Glomerular visceral epithelial cell (primary cell): ENCODE measurements at regions not wholly inside any gene's neighbourhood (a gene's known extent, or its start where the extent isn't known, plus 50 kb on each side); places are given as distances from the start of the nearest gene placed in this dataset.
A peak's percentile ranks its signal among the peaks of the same experiment; 100 is the strongest.
"Not testable (repeated sequence)": the region's sequence is repeated elsewhere in the genome, so short reads cannot be mapped to it uniquely, and the experiment has no call there.

ENCODE experiments used
- DNase-seq: peaks from one replicate; pipeline ENCODE4 v3.0.0-alpha.2; 2016; ENCODE audit errors: extremely low spot score

DNA sequence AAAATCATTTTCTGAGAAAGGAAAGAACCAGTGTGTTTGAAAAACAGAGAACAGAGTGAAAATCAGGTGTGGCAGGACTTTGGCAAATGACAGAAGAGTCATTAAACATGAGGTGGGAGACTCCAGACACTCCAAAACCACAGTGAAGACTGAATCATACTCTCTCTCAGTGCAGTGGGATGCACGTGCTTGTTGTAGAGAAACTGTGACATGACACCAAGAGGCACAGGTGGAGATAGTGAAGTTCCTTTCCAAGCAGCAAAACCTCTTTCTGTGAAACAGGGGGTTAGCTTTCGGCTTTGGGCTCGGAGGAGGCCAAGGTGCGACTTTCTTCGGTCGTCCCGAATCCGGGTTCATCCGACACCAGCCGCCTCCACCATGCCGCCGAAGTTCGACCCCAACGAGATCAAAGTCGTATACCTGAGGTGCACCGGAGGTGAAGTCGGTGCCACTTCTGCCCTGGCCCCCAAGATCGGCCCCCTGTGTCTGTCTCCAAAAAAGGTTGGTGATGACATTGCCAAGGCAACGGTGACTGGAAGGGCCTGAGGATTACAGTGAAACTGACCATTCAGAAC lies 599.0 kb downstream of the DOK5 start:
- DNase-seq: not testable (repeated sequence)

DNA sequence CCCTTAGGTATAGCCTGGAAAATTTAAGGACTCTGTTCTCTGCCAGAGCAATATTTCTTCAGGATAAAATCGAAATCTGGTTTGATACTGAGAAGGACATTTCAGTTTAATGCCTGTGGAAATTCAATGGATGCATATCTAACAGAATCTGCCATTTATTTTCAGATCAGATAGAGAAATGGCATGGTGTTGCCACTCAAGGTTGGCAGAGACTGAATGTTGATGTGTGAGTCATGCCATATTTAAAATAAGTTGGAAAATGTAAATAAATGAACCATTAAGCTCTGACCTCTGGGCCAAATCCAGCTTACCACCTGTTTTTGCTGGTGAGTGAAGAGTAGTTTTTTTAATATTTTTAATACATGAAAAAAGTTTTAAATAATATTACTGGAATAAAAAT lies 594.6 kb downstream of the DOK5 start:
- no peak for DNase-seq

DNA sequence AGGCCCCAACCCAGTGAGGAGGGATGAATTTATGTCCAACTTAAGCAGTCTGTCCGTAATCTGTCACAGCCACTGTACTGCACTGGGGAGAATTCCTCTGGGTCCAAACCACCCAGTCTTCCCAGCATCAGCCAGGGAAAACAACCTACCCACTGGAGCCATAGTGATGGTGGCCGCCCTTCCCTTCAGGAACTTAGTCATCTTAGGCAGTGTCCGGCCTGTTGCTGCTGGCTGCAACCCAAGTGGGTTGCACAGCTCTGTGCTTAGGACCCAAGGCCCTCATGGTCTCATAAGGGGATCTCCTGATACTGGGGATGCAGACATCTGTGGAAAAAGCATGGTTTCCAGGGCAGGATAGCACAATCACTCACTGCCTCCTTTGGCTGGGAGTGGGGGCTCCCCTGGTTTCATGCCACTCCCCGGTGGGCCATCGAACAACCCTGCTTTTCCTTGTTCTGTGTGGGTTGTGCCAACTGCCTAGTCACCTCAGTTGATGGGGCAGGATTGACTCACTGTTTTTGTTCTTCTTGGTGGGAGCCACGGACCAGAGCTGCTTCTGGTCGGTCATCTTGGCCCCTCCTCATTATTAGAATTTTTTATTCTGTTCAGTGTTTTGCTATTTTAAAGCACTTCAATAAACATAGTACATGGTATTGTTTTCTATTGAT lies 591.9 kb downstream of the DOK5 start:
- no peak for DNase-seq

DNA sequence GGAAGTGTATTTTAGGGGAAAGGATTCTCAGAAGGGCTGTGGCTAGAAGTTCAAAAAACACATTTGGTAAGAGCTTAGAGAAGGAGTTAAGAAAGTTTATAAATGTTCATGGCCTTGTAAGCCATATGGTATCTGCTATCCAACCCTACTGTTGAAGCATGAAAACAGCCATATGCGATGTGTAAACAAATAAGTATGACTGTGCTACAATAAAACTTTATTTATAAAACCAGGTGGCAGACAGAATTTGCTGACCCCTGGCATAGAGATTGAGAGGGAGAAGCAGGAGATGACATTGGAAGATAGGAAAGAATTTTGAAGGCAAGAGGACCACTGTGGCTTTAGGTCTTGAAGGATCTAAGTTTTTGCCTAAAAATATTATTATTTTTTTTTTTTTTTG lies 583.5 kb downstream of the DOK5 start:
- no peak for DNase-seq

DNA sequence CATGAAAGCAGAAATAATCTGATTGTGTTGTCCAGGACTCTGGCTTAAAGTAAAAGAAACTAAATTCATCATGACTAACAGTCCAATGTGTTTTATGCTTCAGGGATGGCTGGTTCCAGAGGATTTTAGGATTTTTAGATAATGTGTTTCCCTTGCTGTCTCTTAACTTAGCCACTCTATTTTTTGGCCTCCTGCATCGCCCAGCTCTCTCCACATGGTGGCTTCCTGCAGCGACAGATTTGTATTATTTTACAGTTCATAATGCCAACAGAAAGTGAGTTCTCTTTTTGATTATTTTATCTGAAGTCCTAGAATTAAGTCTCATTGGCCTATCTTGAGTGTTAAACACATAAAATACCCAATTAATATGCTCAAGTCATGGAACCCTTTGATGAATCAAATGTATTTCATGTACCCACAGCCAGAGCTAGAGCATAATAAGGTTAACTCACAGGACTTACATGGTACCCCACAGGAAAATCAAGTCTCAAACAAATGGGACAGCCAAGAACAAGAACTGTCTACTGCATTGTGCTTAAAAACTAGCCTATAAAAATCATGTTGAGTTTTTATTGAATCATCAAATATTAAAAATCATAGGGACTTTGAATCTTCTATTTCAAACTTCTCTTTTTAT lies 582.5 kb downstream of the DOK5 start:
- DNase-seq: peak; percentile 10

DNA sequence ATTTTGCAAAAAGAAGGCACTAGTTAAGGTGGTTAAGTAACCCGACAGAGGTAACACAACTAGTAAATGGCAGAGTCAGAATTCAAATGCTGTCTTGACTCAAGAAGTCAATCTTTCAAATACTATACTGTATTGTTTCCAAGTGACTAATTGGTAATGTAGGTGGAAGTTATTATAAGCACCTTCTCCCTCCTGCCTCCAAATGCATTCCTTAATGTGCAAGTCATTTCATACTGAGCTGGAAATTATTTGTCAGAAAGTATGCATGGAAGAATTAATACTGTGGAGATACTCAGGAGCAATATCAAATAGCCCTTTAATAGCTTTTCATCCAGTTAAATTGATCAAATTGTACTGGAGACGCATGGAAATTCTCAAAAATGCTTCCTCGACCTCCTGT lies 579.1 kb downstream of the DOK5 start:
- DNase-seq: no peak

DNA sequence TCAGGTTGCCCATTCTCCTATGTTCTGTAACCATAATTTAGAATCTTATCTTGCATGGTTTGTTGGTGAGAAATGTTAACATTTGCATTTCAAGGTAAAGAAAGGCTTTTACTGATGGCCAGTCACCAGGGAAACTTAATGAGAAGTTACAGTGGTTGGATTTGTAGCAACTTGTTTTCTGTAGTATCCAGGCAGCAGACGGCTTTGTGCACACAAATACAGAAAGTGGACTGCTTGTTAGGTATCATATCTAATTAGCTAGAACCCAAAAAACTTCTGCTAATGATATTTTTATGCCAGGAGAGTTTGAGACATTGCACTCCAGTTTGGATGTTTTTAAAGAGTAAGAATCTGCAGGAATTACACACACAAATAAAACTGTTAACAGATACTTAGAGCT lies 578.0 kb downstream of the DOK5 start:
- no peak for DNase-seq

DNA sequence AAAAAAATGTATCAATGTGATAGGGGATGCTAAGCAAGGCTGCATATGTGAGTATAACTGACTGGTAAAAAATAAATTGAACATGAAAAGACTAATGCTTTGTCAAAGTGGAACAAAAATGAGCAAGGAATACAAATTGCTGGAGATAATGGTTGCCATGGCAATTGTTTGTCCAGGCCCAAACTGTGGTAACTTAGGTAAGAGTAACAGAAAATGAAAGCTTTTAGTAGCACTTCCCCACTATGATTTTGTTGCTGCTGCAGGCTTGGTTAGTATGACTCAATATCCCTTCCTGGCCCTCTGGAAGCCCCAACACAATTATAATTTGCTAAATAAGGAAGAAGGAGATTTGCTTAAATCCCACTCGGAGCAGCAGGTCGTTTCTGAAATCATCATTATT lies 577.1 kb downstream of the DOK5 start:
- no peak for DNase-seq

DNA sequence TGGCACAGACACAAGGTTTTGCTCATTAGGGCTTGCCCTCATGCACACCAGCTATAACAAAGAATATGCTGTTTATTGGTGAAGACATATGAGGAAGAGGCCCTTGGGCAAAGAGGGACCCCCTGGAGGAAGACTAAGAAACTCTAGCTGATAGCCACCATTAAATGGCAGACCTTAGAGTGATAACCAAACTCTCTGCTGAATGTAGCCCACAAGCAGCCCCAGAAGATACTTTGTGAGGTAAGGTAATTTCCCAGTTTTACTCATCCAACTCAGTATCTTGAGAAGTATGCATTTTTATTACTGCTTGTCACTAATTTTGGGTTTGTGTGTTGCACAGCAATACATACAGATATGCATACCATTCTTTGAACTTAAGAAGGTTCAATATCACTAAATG lies 563.3 kb downstream of the DOK5 start:
- no peak for DNase-seq

DNA sequence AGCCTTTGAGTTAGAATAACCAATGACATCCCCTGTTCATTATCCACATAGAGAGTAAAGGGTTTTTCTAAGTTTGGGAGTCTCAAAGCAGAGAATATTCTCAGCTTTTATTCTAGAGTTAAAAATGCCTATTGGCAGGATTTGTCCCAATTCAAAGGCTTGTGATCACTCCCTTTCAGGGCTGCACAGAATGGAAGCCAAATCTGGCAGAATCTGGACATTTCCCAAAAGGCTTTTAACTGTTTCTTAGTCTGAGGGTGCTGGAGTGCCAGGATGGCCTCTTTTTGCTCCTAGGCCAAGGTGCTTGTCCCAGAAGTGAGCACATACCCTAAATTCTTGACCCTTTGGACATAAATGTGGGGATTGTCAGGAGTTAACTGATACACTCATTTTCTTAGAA lies 556.6 kb downstream of the DOK5 start:
- no peak for DNase-seq

DNA sequence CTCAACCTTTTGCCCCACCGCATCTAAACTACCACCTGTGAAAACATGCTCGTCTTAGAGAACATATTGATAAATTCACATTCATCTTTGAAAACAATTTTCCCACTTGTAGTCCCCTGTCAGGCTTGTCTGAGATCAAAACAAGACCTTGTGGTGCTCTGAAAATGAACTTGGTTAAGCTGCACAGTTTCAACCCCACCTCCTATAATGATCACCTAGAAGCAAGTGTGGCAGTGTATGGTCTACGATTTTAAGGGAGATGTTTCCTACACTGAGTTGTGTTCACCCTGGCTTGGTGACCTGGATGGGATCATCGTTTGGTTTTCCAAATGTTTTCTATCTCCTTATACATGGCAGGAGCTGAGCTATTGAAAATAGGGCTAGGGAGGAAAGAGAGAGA lies 539.4 kb downstream of the DOK5 start:
- DNase-seq: no peak

DNA sequence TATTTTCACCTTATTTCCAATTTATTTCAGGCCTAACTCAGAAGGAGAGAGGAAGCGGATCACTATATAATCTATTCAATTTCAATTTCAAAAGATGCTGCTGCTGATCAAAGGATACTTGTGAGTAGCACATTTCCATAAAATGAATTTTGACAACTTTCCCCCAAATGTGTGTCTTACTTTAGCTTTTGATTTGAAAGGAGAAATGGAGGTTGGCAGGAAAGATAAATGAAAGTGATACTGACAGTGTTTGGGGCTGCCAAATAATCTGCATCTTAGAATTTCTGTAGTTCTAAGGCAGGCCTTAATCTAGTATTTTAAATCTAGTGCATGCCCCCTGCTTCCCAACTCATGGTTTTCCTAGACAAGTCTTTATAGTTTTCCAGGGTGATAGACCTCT lies 535.4 kb downstream of the DOK5 start:
- no peak for DNase-seq

DNA sequence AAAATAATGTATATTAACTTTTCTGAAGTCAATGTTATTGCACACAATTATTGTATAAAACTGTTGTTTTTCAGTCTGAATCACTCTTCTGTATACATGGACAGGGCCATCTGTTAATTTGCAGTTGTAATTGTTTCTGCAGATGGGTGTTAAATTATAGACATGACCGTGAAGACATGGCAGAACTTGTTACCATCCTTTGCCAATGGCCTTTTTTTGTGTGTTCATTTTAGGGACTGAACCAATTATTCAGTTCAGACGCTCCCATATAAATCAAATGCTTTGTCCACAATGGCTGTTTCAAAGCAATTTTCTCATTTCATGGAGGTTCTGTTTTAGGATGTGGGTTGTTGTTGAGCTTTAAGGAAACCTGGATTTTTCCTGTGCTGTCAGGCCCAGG lies 533.7 kb downstream of the DOK5 start:
- DNase-seq: no peak

DNA sequence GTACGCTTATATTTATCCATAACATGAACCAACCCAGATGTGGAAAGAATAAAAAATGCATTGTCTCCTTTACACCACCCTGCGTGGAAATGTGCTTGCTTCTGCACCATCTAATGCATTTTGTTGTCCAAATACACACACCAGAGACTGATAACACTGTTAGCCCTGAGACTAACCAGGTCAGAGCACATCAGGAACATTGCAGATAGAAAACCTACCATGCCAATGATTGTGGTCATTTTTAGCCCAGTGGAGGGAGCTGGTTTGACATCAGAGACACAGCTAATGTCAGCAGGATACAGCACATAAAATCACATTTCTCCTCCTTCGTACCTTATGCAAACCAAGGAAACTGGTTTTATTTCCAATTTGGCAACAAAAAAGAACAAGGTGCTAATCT lies 528.7 kb downstream of the DOK5 start:
- DNase-seq: no peak

DNA sequence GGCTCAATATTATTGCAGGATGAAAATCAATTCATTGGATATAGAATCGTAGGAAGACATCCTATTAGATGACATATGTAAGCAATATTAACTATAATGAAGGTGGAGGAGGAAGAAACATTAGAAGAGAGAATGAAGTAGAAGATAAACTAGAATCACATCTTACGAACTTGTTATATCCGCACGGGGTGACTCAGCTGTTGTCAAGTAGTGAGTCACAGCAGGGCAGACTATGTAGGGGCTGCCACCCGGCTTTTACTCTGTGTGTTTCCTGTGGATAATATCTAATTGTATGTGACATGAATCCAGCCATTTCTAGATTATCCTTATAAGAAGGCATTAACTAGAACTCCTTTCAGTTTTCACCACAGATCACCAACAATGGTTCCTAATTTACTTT lies 520.2 kb downstream of the DOK5 start:
- peak; percentile 43 for DNase-seq

DNA sequence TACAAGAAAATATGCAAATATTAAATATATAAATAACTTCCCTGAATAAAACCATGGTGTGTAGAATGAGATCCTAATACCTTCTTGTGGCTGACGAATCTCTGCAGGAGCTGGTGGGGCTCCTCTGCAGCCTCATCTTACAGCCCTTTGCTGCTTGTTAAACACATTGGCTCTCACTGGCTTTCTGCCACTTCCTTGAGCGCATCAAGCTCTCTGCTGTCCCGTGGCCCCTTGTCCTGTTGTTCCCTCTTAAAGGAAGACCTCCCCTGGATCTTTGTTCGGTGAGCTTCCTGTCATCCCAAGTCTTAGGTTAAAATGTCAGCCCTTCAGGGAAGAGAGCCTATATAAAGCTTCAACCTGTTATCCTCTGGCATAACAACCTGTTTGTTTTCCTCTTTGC lies 519.6 kb downstream of the DOK5 start:
- DNase-seq: peak; percentile 4

DNA sequence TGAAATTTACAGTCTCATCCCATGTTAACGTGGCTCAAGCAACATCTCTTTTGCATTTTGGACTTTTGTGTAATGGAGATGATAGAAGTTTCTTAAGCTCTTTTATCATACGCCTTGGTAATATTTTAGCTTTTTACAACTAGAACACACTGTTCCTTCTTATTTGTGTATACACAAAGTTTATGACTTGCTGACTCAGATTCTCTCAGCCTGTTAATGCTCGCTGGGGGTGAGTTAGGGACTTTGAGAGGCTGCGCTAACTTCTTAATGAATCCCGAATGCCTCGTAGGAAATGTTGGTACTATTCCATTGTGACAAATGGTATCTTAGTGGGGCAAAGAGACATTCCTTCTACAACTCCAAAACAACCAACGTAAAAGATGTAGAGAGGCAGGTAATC lies 509.7 kb downstream of the DOK5 start:
- DNase-seq: no peak

DNA sequence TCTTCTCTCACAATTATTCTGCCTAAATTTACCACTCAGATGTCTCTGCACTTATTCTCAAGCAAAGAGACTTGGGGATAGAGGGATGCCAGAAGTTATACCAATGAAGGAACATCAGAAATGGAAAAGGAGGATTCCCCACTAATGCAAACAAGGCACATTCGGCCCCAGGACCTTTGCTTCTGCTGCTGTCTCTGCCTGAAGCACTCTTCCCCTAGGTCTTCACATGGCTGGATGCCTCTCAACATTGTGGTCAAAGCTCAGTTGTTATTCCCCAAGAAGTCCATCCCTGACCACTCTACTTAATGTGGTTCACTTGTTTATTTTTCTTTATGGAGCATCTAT lies 508.7 kb downstream of the DOK5 start:
- DNase-seq: peak; percentile 3

DNA sequence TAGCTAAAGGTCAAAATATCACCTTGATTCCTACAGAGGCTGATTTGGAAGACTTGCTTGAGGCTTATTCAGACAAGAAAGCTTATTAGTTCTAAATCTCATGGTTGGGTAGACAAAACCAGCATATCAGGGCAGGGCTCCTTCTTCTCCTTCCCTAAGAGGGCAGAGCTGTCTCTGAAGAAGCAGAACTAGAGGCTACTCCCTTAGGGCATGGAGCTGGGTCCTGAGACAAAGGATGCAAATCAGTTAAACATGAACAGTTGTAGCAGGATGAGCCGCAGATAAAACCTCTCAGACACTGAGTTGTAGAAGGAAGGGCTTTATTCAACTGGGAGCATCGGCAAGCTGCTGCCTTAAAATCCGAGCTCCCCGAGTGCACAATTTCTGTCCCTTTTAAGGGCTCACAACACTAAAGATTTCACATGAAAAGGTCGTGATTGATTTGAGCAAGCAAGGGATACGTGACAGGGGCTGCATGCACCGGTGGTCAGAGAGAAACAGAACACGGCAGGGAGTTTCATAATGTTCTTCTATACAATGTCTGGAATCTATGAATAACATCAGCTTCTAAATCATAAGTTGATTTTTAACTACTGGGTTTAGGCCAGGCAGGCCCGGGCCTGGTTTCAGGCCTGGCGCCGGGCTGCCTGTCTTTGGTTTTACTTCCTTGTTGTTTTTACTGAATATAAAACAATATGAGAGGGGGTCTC lies 508.2 kb downstream of the DOK5 start:
- DNase-seq: peak; percentile 47

DNA sequence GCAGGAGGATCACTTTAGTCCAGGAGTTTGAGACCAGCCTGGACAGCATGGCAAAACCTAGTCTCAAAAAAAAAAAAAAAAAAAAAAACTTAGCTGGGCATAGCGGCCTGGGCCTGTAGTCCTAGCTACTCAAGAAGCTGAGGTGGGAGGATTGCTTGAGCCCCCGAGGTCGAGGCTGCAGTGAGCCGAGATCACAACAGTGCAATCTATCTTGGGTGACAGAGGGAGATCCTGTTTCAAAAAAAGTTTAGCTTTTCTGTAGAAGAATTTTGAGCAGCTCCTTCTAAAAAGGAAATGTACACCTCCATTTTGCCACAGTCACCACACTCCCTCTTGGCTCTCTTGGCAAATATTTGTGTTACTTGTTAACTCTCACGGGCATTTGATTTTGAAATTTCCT lies 505.8 kb downstream of the DOK5 start:
- DNase-seq: no peak

DNA sequence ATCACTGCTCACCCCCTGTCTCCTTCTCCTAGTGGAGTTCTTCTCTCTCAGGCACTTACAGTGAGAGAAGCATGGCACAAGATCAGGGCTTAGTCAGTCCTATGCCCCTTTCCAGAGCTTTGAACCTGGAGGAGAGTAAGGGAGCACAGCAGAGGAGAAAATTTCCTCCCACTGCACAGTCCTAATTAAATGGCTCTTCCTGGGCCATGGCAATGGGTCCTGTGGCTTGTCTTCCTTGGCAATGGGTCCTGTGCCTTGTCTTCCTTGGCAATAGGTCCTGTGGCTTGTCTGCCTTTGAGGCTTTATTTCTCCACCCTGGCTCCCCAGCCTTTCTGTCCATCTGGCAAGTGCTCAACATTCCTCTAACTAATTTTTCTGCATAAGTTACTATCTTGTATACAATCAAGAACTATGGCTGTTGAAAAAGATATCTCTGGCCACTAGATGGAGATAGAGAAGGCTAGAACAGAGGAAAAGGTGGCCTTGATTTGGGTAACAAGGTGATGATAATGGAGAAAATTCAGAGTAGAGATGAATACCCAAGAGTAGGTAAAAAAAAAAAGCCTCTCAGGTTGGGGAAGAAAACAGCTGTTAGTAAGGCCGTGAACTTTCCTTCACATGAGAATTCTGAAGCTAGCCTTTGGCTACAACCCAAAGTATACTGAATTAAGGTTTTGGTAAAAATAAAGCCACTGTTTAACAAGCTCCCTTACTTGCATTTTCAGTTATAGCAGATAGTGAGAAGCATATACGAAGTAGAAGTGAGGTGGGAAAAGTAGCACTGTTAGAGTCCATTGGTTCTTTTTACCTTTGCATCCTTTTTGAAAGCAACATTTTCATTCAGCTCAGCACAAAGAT lies 504.9 kb downstream of the DOK5 start:
- DNase-seq: peak; percentile 42

DNA sequence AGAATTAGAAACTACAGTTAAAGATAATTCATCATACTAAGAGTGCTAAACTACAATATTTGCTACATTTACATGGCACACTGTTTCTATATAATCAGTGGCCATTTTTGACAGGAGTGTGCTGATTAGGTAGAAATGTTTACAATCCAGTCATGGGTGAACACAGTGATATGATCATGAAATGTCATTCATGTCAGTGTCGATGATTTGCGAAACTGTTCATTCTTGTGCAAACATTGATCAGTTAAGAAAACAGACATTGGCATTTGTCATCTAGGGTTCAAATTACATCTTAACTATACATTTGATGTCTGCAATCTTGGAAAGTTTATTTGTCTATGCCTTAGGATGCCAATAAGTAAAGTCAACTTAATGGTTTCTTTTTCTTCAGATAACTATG lies 474.9 kb downstream of the DOK5 start:
- DNase-seq: no peak
